Fibroblast of mammary gland (primary cell): ENCODE measurements at regions not wholly inside any gene's neighbourhood (a gene's known extent, or its start where the extent isn't known, plus 50 kb on each side); places are given as distances from the start of the nearest gene placed in this dataset.

Experiments
- DNase-seq: peaks from one replicate; pipeline ENCODE4 v3.0.0-alpha.2; 2010; ENCODE audit warnings: low read depth
- H3K4me3 ChIP-seq: 2 replicates; pipeline ENCODE4 v1.5.1; 2011; ENCODE audit warnings: low read depth, mild to moderate bottlenecking, low read length, moderate library complexity; ENCODE audit not compliant: control insufficient read depth
- CTCF ChIP-seq: conservative IDR thresholded peaks from 2 replicates; pipeline ENCODE4 v1.5.1; 2011; ENCODE audit warnings: low read depth, low read length, inconsistent platforms; ENCODE audit not compliant: control insufficient read depth, insufficient read depth

- no peak for DNase-seq
- no peak overlapping the region for H3K4me3 ChIP-seq
- TF ChIP-seq CTCF, result no peak
These were observed 1940.0 kb upstream of the SEL1L start for GRCh38 chr14:83473416-83474235.

DNA sequence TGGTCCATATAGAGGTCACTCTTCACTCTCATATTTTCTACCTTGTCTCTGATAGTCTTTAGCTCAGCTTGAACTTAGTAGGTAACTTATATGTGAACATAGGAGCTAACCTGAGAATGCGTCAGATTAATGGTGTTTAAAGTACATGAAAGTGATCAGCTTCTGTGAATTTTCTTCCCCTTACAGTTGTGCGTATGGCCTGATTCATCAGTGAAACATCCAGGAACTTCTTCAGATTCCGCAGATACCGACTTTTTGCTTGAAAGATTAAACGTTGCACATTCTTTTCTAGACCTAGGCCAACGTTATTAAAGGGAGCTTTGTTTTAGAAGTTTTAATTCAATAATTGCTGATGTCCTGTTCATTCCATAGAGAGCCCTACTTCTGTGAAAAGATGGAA lies 1945.1 kb upstream of the SEL1L start:
- DNase-seq, result no peak
- TF ChIP-seq CTCF, result no peak
- no peak overlapping the region for H3K4me3 ChIP-seq

DNA sequence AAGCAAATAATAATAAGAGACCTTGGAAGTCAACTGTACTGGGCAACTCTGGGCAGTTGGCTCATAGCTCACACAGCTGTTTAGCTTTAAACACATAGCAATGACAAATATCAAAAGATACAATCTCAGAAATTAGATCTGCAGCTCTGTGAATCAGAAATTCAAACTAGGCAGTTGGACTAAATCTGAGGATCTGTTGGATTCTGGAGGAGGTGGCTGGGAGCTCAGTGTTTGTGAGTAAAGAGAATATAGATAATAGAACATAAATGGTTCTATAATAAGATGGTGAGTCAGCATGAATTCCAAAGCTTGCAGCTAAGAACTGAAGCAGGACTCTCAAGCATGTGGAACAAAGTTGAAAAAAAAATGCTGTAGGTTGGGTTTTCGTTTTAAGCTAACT lies 1949.4 kb upstream of the SEL1L start:
- TF ChIP-seq CTCF, result no peak
- H3K4me3 ChIP-seq, result no peak overlapping the region
- peak; percentile 8 for DNase-seq

DNA sequence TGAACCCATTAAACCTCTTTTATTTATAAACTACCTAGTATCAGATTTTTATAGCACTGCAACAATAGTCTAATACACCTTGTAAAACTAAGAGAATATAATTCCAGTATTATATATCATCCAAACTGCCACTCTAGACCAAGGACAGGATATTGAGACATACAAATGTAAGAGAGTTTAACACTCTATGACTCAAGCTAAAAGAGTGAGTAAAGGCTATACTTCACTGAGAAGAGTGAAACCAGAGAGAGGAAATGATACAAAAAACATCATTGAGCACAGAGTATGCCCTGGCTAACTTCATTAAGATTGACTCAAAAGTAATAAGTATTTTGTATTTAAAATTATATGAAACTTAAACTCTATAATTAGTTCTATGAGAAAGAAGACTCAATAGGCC lies 1951.9 kb upstream of the SEL1L start:
- no peak for TF ChIP-seq CTCF
- H3K4me3 ChIP-seq, result no peak overlapping the region
- DNase-seq, result peak; percentile 6

DNA sequence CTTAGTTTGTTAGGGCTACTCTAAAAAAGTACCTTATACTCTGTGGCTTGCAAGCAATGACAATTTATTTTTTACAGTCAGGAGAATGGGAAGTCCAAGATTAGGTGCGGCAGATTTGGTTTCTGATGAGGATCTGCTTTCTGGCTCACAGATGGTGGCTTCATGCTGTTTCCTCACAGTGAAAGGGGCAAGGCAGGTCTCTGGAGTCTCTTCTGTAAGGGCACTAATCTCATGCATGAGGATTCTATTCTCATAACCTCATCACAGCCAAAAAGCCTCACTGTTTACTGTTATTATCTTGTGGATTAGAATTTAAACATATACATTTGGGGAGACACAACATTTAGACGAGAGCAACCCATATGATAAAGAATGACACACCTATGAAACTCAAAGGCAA lies 1957.4 kb upstream of the SEL1L start:
- no peak overlapping the region for H3K4me3 ChIP-seq
- no peak for TF ChIP-seq CTCF
- DNase-seq, result no peak

DNA sequence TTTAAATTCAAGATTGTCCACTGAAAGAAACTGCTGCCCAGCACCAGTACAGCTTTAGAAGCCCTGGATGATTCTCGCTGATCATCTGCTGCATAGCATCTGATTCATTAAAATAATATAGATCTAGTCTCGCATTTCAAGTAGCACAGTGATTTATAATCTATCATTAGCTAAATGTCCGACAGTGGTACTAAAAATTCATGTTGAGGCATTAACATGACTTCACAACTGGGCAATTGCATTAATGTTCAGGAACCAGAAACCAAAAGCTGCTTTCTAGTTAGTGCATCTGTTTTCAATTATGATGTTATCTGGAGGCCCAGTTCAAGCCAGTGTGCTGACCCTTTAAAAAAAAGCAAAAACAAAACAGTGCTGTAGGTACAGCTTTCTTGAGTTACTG lies 1987.2 kb upstream of the SEL1L start:
- DNase-seq, result peak; percentile 83
- TF ChIP-seq CTCF, result no peak
- no peak overlapping the region for H3K4me3 ChIP-seq
